Activated naive CD4-positive, alpha-beta T cell treated with Interleukin-2 at 50 U/mL for 16 hours (primary cell): ENCODE measurements at regions not wholly inside any gene's neighbourhood (a gene's known extent, or its start where the extent isn't known, plus 50 kb on each side); places are given as distances from the start of the nearest gene placed in this dataset.

Source experiments
- DNase-seq: peaks from one replicate; pipeline ENCODE4 v3.0.0-alpha.2; 2020

GRCh38 chr2:66382091-66382490 lies 52.8 kb upstream of the MEIS1 start:
- DNase-seq, result no peak

- DNase-seq, result no peak
These were observed 55.5 kb upstream of the MEIS1 start for GRCh38 chr2:66379473-66379872.

- DNase-seq, result no peak
These were observed 57.1 kb upstream of the MEIS1 start for GRCh38 chr2:66377832-66378231.

DNA sequence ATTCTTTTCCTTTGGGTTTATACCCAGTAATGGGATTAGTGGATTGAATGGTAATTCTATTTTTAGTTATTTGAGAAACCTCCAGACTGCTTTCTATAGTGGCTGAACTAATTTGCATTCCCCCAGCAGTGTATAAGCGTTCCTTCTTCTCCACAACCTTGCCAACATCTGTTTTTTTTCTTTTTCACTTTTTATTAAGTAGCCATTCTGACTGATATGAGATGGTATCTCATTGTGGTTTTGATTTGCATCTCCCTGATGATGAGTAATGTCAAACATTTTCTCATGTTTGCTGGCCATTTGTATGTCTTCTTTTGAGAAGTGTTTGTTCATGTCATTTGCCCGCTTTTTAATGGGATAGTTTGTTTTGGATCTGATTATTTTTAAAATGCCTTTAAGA lies 64.1 kb upstream of the MEIS1 start:
- DNase-seq, result no peak

DNA sequence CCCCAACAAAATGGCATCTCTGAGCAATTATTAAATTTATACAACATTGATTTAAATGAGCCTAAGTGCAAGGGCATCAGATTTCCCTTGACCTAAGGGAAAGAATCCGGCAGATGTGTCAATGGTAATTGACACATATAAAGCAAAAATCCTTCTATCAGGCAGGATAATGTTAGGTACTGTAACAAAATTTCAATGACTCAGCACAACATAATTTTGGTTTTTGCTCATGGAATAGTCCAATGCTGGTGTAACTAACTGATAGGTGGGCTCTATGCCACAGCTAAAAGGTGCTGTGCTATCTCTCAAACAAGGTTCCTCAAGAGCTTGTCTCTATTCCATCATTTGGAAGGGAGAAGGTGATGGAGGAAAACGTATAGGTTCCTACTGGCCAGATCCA lies 68.3 kb upstream of the MEIS1 start:
- no peak for DNase-seq

- DNase-seq, result no peak
These were observed 70.2 kb upstream of the MEIS1 start for GRCh38 chr2:66364495-66365333.

DNA sequence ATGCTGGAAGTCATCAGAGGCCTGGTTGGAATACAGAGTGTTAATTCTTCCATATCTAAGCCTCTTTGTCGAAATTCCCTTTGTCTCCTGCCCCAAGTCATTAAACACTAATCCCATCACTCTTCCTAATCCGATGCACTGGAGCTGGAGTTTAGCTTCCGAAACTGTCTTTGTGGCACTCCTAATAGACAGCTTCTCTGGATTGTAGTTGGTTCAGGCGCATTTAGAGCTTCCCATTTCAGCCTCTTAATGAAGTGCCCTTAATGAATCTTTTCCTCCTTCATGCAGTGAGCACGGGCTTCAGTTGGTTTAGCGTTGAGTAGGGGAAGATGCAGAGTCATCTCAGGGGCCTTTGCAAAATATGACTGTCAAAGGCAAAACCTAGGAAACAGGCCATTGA lies 72.2 kb upstream of the MEIS1 start:
- DNase-seq, result no peak

GRCh38 chr2:66346231-66346664 lies 88.7 kb upstream of the MEIS1 start:
- no peak for DNase-seq

- DNase-seq, result no peak
These were observed 90.8 kb upstream of the MEIS1 start for GRCh38 chr2:66344087-66344663.

GRCh38 chr2:66343259-66343658 lies 91.7 kb upstream of the MEIS1 start:
- no peak for DNase-seq

DNA sequence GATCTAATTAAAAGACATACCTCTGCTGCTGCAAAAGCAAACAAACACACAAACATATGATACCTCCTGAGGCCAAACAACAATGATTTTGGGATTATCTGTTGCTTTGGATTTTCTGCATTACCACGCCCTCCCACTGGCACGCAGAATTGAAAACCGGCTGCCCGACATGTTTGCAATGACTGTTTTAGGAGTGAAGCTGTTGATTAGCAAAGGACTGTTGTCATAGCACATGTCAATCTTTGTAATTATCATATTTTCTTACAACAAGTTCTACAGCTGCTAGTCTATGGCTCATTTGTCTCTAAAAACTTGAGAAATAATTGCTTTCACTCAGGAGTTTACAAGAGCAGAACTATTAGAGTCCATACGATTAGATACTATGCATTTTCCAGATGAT lies 94.4 kb upstream of the MEIS1 start:
- no peak for DNase-seq

- no peak for DNase-seq
These were observed 100.5 kb upstream of the MEIS1 start for GRCh38 chr2:66334237-66335029.

GRCh38 chr2:66331176-66331575 lies 103.7 kb upstream of the MEIS1 start:
- DNase-seq, result no peak

GRCh38 chr2:66329081-66329605 lies 105.8 kb upstream of the MEIS1 start:
- no peak for DNase-seq

- DNase-seq, result no peak
These were observed 107.7 kb upstream of the MEIS1 start for GRCh38 chr2:66327066-66327740.

DNA sequence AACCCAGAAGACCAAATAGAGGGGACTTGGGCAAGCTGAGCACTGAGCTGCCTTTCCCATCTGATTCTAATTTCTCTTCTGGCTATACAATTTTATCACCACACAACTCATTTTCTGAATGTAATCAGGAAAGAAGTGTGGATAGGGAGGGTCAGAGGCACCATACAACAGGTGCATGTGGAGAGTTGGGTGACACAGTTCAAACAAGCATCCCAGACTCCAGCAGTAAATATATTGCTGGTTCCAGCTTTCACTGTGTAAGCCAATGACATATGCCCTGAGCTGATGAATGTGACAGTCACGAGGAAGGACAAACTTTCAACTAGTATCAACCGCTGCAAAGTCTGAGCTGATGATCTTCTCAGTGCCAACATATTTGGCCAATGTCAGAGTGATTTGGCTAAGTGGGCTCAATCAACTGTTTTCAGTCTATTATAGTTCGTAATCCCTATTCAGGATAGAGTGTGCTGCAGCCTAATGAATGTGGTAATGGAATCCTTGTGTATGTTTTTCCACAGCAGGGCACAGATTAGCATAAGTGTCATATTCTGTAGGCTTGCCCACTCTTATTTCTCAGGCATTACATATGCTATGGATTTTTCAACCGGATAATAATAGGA lies 109.9 kb upstream of the MEIS1 start:
- no peak for DNase-seq

- DNase-seq, result no peak
These were observed 110.6 kb upstream of the MEIS1 start for GRCh38 chr2:66324356-66324755.

- DNase-seq, result no peak
These were observed 111.5 kb upstream of the MEIS1 start for GRCh38 chr2:66323406-66323805.

GRCh38 chr2:66322506-66323260 lies 112.2 kb upstream of the MEIS1 start:
- DNase-seq, result no peak

DNA sequence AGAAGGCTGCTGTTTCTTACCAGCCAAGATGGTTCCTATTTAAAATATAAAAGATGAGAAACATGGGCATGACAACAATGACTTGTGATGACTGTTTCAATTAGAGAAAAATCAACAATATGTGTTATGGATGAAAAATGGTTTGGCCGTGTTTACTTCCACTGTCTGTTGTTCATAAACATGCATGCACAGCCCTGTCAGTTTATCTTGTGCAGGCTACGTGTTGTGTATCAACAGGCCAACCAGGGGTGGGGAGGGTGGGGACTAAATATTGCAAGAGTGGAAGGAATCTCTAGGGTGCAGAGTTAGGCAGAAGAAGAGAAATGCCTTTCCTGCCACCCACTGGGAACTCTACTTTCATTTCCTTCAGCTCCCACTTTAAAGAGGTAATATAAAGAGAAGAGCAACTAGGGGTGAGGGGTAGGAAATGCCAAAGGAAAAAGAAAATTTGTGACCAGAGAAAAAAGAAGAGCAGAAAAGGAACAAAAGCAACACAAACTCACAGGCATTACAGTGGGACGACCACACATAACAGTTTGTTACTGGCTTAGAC lies 116.8 kb upstream of the MEIS1 start:
- DNase-seq, result no peak

GRCh38 chr2:66317268-66317890 lies 117.5 kb upstream of the MEIS1 start:
- no peak for DNase-seq
